Activated CD4-positive, alpha-beta T cell treated with anti-CD3 and anti-CD28 coated beads, Interleukin-2, Interleukin-6, amounts not matched to agents 100 ng/mL and 50 ng/mL, durations not matched to agents 16 hours and 8 hours (primary cell): ENCODE measurements at regions not wholly inside any gene's neighbourhood (a gene's known extent, or its start where the extent isn't known, plus 50 kb on each side); places are given as distances from the start of the nearest gene placed in this dataset.
"Not testable (repeated sequence)": the region's sequence is repeated elsewhere in the genome, so short reads cannot be mapped to it uniquely, and the experiment has no call there.

Experiments
- DNase-seq: peaks from one replicate; pipeline ENCODE4 v3.0.0-alpha.2; 2020

GRCh38 chr2:91574255-91574654, 2882.8 kb downstream of the RPIA start:
- DNase-seq = not testable (repeated sequence)

- DNase-seq = not testable (repeated sequence)
These were observed 2884.2 kb downstream of the RPIA start for GRCh38 chr2:91575701-91576100.

GRCh38 chr2:91577406-91577805, 2885.9 kb downstream of the RPIA start:
- DNase-seq = not testable (repeated sequence)

GRCh38 chr2:91578678-91579077, 2887.2 kb downstream of the RPIA start:
- not testable (repeated sequence) for DNase-seq

GRCh38 chr2:91579555-91579954, 2888.1 kb downstream of the RPIA start:
- not testable (repeated sequence) for DNase-seq

- DNase-seq = not testable (repeated sequence)
These were observed 2888.6 kb downstream of the RPIA start for GRCh38 chr2:91580043-91580442.

GRCh38 chr2:91587098-91587497, 2895.6 kb downstream of the RPIA start:
- DNase-seq = not testable (repeated sequence)

GRCh38 chr2:91587908-91588535, 2896.5 kb downstream of the RPIA start:
- not testable (repeated sequence) for DNase-seq

- DNase-seq = not testable (repeated sequence)
These were observed 2897.3 kb downstream of the RPIA start for GRCh38 chr2:91588782-91589223.

GRCh38 chr2:91589454-91590328, 2898.2 kb downstream of the RPIA start:
- not testable (repeated sequence) for DNase-seq

- DNase-seq = not testable (repeated sequence)
These were observed 2898.9 kb downstream of the RPIA start for GRCh38 chr2:91590381-91590780.

GRCh38 chr2:91591066-91591465, 2899.6 kb downstream of the RPIA start:
- DNase-seq = not testable (repeated sequence)

- DNase-seq = not testable (repeated sequence)
These were observed 2906.0 kb downstream of the RPIA start for GRCh38 chr2:91597436-91597835.

- not testable (repeated sequence) for DNase-seq
These were observed 2907.0 kb downstream of the RPIA start for GRCh38 chr2:91598519-91598918.

- DNase-seq = not testable (repeated sequence)
These were observed 2907.5 kb downstream of the RPIA start for GRCh38 chr2:91599000-91599399.

- not testable (repeated sequence) for DNase-seq
These were observed 2911.4 kb downstream of the RPIA start for GRCh38 chr2:91602860-91603259.

- not testable (repeated sequence) for DNase-seq
These were observed 2912.5 kb downstream of the RPIA start for GRCh38 chr2:91603996-91604395.

GRCh38 chr2:91604629-91605028, 2913.2 kb downstream of the RPIA start:
- not testable (repeated sequence) for DNase-seq

GRCh38 chr2:91623739-91624138, 2932.3 kb downstream of the RPIA start:
- DNase-seq = not testable (repeated sequence)

GRCh38 chr2:91628471-91628870, 2937.0 kb downstream of the RPIA start:
- not testable (repeated sequence) for DNase-seq

GRCh38 chr2:91657193-91657592, 2965.7 kb downstream of the RPIA start:
- DNase-seq = not testable (repeated sequence)

GRCh38 chr2:91658336-91658735, 2966.9 kb downstream of the RPIA start:
- not testable (repeated sequence) for DNase-seq

- DNase-seq = not testable (repeated sequence)
These were observed 2967.9 kb downstream of the RPIA start for GRCh38 chr2:91659189-91659916.
